Heart left ventricle (tissue), 13 donors: ENCODE measurements at regions not wholly inside any gene's neighbourhood (a gene's known extent, or its start where the extent isn't known, plus 50 kb on each side); places are given as distances from the start of the nearest gene placed in this dataset.

Experiments
- CTCF ChIP-seq, 12 donors: fragments of 200-600 bp; sonication (generic) in 4 of 12; IDR thresholded peaks; one replicate each; pipeline versions ENCODE4 v1.5.0 to v1.8.0; 2018 to 2022; ENCODE audit warnings: antibody characterized with exemption in 12 of 12, mild to moderate bottlenecking in 5 of 12
- POLR2A ChIP-seq, 2 donors: fragments of 450-650 bp; IDR thresholded peaks; one replicate each; pipeline ENCODE4 v1.6.1; 2017; ENCODE audit warnings: antibody characterized with exemption in 2 of 2, mild to moderate bottlenecking in 2 of 2, moderate library complexity in 2 of 2
- donor health status: ischemic (EF 13 %, LVEDD 7.1; RV severe dilation, severe dysfunction).
- donor health status: DM: no; HTN: yes; CAD: no.
- donor health status: DM: no; HTN: no; CAD: no.
- donor health status: ischemic (EF 25% LVEDD 6.9; RV normal size, moderate dysfunction).
- donor health status: ischemic (EF 25% LVEDD 5.7; RV mildly dilated, moderate dysfunction).
- donor health status: ischemic (EF 35%, LVEDD 5.7; RV mildly dilated, moderate dysfunction).
- donor health status: nonischemic (EF 11% LVEDD 7.7; RV severe dilation, severe dysfunction).
- donor health status: DM: yes; HTN: yes; CAD: no.
- donor health status: PGD.
- donor health status: ischemic (EF 29% LVEDD 5.4; RV normal size, mild dysfunction).
- donor health status: nonischemic (EF 23%, LVEDD 6.1; RV moderate dilation, normal function).

- TF ChIP-seq CTCF (IDR thresholded peaks at IDR 0.05) (no peak), POLR2A (IDR thresholded peaks at IDR 0.05) (no peak)
Measured at GRCh38 chr14:29045237-29045636, 278.6 kb downstream of the FOXG1 start.
